Progenitor cell of endocrine pancreas (in vitro differentiated cells): ENCODE measurements at regions not wholly inside any gene's neighbourhood (a gene's known extent, or its start where the extent isn't known, plus 50 kb on each side); places are given as distances from the start of the nearest gene placed in this dataset.

Experiments used
- DNase-seq: peaks from one replicate; pipeline ENCODE4 v3.0.0; 2021; ENCODE audit warnings: low spot score; ENCODE audit not compliant: unreplicated experiment
- H3K27ac Mint-ChIP-seq: 2 replicates; pipeline ENCODE4 v1.8.0; 2021; ENCODE audit warnings: mild to moderate bottlenecking, moderate library complexity, mixed read lengths
- H3K27me3 Mint-ChIP-seq: 2 replicates; pipeline ENCODE4 v1.8.0; 2021; ENCODE audit warnings: mixed read lengths
- H3K36me3 Mint-ChIP-seq: 2 replicates; pipeline ENCODE4 v1.8.0; 2022; ENCODE audit warnings: mixed read lengths; ENCODE audit not compliant: insufficient read depth
- H3K4me1 Mint-ChIP-seq: 2 replicates; pipeline ENCODE4 v1.8.0; 2021; ENCODE audit warnings: low read depth, mixed read lengths
- H3K4me3 Mint-ChIP-seq: 2 replicates; pipeline ENCODE4 v1.8.0; 2021; ENCODE audit warnings: low read depth, mild to moderate bottlenecking, moderate library complexity, mixed read lengths
- H3K9me3 Mint-ChIP-seq: 2 replicates; pipeline ENCODE4 v1.8.0; 2021; ENCODE audit warnings: low read depth, mixed read lengths
- TF ChIP-seq, protein P1 (sequence below): fragments of 200-600 bp; sonication (generic); IDR thresholded peaks from one replicate; pipeline ENCODE4 v1.5.0; 2021; ENCODE audit warnings: antibody characterized with exemption, mild to moderate bottlenecking; ENCODE audit not compliant: unreplicated experiment

DNA sequence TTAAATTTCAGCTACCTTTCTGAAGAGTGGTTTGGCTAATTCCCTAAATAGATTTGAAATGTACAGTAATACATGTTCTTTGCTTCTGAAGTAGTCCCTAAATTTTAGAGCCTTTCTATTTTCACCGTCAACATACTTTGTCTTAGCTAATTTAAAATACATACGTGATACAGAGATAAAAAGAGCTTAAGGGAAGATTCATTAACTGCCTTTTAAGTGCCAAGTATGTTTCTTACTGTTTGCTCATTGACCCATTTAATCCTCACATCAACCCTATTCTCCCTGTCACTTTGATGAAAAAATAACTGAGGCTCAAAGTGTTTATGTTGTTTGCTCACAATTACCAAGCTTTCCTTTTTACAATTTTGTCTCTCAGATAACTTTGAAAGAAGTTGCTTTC, 118.6 kb upstream of the CDH7 start:
- Mint-ChIP-seq H3K4me3 (no peak overlapping the region), H3K27me3 (no peaks in the 10 kb centered on the region), H3K27ac (no peak overlapping the region), H3K4me1 (peaks cover 2% of the 10 kb centered on the region), H3K9me3 (no peaks in the 10 kb centered on the region), H3K36me3 (no peaks in the 10 kb centered on the region)
- TF ChIP-seq, protein P1, sequence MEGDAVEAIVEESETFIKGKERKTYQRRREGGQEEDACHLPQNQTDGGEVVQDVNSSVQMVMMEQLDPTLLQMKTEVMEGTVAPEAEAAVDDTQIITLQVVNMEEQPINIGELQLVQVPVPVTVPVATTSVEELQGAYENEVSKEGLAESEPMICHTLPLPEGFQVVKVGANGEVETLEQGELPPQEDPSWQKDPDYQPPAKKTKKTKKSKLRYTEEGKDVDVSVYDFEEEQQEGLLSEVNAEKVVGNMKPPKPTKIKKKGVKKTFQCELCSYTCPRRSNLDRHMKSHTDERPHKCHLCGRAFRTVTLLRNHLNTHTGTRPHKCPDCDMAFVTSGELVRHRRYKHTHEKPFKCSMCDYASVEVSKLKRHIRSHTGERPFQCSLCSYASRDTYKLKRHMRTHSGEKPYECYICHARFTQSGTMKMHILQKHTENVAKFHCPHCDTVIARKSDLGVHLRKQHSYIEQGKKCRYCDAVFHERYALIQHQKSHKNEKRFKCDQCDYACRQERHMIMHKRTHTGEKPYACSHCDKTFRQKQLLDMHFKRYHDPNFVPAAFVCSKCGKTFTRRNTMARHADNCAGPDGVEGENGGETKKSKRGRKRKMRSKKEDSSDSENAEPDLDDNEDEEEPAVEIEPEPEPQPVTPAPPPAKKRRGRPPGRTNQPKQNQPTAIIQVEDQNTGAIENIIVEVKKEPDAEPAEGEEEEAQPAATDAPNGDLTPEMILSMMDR, result no peak
- no peak for DNase-seq

DNA sequence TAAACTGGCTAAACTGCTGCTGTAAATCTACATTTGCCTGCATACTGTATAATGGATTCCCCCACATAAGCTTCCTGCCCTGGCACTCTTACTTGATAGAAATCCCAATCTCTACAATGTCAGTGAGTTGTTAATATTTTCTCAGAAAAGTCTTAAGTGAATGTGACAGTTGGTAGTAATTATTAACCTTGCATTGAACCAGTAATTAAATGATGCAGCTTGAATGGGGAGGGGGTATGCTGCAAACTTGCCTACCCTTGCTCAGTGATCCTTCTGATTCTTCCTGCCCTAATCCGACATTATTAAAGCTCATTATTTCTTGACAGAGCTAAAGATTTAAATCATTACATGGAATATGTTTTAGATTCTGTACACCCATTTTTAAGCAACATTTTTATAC, 119.0 kb upstream of the CDH7 start:
- no peak for DNase-seq
- Mint-ChIP-seq H3K27me3 (no peaks in the 10 kb centered on the region), H3K4me1 (peaks cover 2% of the 10 kb centered on the region), H3K27ac (no peak overlapping the region), H3K4me3 (no peak overlapping the region), H3K9me3 (no peaks in the 10 kb centered on the region), H3K36me3 (no peaks in the 10 kb centered on the region)
- TF ChIP-seq, protein P1, result no peak

DNA sequence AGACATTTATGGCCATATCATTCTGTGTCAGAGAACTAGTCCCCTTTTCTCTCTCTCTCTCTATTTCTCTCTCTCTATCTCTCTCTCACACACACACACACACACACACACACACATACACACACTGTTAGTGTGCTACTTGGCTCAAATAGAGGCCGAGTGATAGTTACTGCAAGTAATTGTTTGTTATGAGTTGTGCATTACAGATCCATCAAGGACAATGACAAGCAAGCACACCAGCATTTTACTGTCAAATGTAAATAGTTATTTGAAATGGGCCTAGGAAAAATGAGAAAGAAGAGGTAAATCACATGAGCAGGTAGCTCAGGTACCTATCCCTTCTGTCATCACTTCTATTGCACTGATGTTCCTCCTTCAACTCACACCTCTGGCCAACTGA, 122.4 kb upstream of the CDH7 start:
- TF ChIP-seq, protein P1, result no peak
- H3K4me3 Mint-ChIP-seq, result no peak overlapping the region
- DNase-seq, result no peak
- peaks cover 2% of the 10 kb centered on the region for H3K4me1 Mint-ChIP-seq
- no peak overlapping the region for H3K27ac Mint-ChIP-seq
- H3K9me3 Mint-ChIP-seq, result no peaks in the 10 kb centered on the region
- no peaks in the 10 kb centered on the region for H3K27me3 Mint-ChIP-seq
- no peaks in the 10 kb centered on the region for H3K36me3 Mint-ChIP-seq

DNA sequence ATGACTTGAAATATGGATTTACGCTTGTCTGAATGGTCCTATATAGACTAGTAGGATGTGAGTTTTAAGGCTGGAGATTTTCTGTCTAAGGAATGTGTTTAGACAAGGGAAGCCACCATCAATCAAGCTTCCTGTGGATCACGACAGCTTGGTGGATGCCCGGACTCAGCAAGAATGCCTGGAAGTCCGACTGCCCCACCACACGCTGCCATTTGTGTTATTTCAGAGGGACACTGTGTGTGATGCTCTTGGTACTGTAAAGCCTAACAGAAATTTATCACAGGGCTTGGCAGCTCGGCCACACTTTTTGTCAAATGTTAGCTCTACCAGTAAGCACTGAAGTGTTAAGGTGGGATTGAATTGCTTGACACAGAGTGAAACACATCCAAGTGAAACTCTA, 127.1 kb upstream of the CDH7 start:
- H3K4me1 Mint-ChIP-seq, result no peaks in the 10 kb centered on the region
- TF ChIP-seq, protein P1, result no peak
- no peaks in the 10 kb centered on the region for H3K9me3 Mint-ChIP-seq
- H3K27me3 Mint-ChIP-seq, result no peaks in the 10 kb centered on the region
- DNase-seq, result no peak
- no peaks in the 10 kb centered on the region for H3K36me3 Mint-ChIP-seq
- no peak overlapping the region for H3K4me3 Mint-ChIP-seq
- H3K27ac Mint-ChIP-seq, result no peak overlapping the region

DNA sequence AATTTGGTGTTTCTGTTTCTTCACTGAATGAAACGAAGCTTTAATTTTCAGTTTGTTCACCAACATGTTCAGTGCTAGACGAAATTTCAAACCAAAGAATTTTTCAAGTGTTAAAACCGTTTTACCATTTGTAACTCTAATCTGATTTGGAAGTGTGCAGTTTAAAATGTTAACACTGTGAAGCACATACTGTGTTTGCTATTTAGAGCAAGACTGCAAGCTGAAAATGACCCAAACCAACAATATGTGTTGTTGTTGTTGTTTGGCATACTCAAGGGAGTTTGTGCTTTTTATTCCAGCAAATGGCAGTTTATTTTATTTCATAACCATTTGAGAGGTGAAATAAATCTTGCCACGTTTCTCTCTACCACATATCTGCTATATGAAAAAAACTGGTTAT, 128.4 kb upstream of the CDH7 start:
- peaks cover 7% of the 10 kb centered on the region for H3K9me3 Mint-ChIP-seq
- no peaks in the 10 kb centered on the region for H3K27me3 Mint-ChIP-seq
- H3K4me1 Mint-ChIP-seq, result no peaks in the 10 kb centered on the region
- H3K36me3 Mint-ChIP-seq, result no peaks in the 10 kb centered on the region
- DNase-seq, result no peak
- TF ChIP-seq, protein P1, result no peak
- H3K27ac Mint-ChIP-seq, result no peak overlapping the region
- no peak overlapping the region for H3K4me3 Mint-ChIP-seq
